Endodermal cell (in vitro differentiated cells): ENCODE measurements at regions not wholly inside any gene's neighbourhood (a gene's known extent, or its start where the extent isn't known, plus 50 kb on each side); places are given as distances from the start of the nearest gene placed in this dataset.
A peak's percentile ranks its signal among the peaks of the same experiment; 100 is the strongest.

ENCODE experiments used
- DNase-seq: peaks from one replicate; pipeline ENCODE4 v3.0.0-alpha.2; 2017
- H3K27ac ChIP-seq: 2 replicates; pipeline ENCODE4 v1.5.1; 2013; ENCODE audit warnings: mild to moderate bottlenecking, low read depth, low read length, moderate library complexity
- H3K27me3 ChIP-seq: 2 replicates; pipeline ENCODE4 v1.6.1; 2013; ENCODE audit warnings: mild to moderate bottlenecking, low read length, moderate library complexity; ENCODE audit not compliant: insufficient read depth, control insufficient read depth, poor library complexity, severe bottlenecking
- H3K36me3 ChIP-seq: 2 replicates; pipeline ENCODE4 v1.7.0; 2013; ENCODE audit warnings: mild to moderate bottlenecking, low read length, moderate library complexity; ENCODE audit not compliant: control insufficient read depth, insufficient read depth
- H3K4me1 ChIP-seq: one replicate; pipeline ENCODE4 v1.7.0; 2013; ENCODE audit warnings: low read length; ENCODE audit not compliant: control insufficient read depth, insufficient read depth
- H3K4me3 ChIP-seq: 2 replicates; pipeline ENCODE4 v1.5.1; 2013; ENCODE audit warnings: mild to moderate bottlenecking, low read length, moderate library complexity
- H3K9ac ChIP-seq: 2 replicates; pipeline ENCODE4 v1.6.1; 2013; ENCODE audit warnings: mild to moderate bottlenecking, low read length, moderate library complexity; ENCODE audit not compliant: poor library complexity, severe bottlenecking; ENCODE audit errors: extremely low read depth
- H3K9me3 ChIP-seq: 2 replicates; pipeline ENCODE4 v1.6.1; 2013; ENCODE audit warnings: mild to moderate bottlenecking, low read length, moderate library complexity; ENCODE audit not compliant: control insufficient read depth
- H3K27ac Mint-ChIP-seq: 2 replicates; pipeline ENCODE4 v1.8.0; 2020; ENCODE audit warnings: mixed read lengths
- H3K27me3 Mint-ChIP-seq: 2 replicates; pipeline ENCODE4 v1.8.0; 2021; ENCODE audit warnings: mild to moderate bottlenecking, mixed read lengths; ENCODE audit not compliant: insufficient read depth
- H3K36me3 Mint-ChIP-seq: 2 replicates; pipeline ENCODE4 v1.8.0; 2020; ENCODE audit warnings: low read depth, mixed read lengths
- H3K4me1 Mint-ChIP-seq: 2 replicates; pipeline ENCODE4 v1.8.0; 2020; ENCODE audit warnings: mixed read lengths
- H3K4me3 Mint-ChIP-seq: 2 replicates; pipeline ENCODE4 v1.8.0; 2020; ENCODE audit warnings: mild to moderate bottlenecking, moderate library complexity, mixed read lengths
- H3K9me3 Mint-ChIP-seq: 2 replicates; pipeline ENCODE4 v1.8.0; 2020; ENCODE audit warnings: mild to moderate bottlenecking, mixed read lengths
- CTCF ChIP-seq: fragments of 200-600 bp; sonication (generic); conservative IDR thresholded peaks from 2 replicates; pipeline ENCODE4 v1.5.0; 2021; ENCODE audit warnings: antibody characterized with exemption, mild to moderate bottlenecking
- WGBS, 2 experiments: methylation state at CpG; one replicate each; pipeline versions ENCODE4 v1.1.5 to v1.1.7; 2013; ENCODE audit warnings: missing lambda C conversion rate in 2 of 2, mixed read lengths in 1 of 2; ENCODE audit not compliant: insufficient coverage in 1 of 2, insufficient read length in 1 of 2; 5-methylcytosine and 5-hydroxymethylcytosine counted together

GRCh38 chr7:109101332-109101731 lies 531.7 kb downstream of the DNAJB9 start:
- Mint-ChIP-seq H3K4me3 (no peak overlapping the region), H3K27me3 (peaks cover 39% of the 10 kb centered on the region)
- WGBS, 2 experiments = 79 to 100% methylated on average over 1 of the region's 1 CpG

GRCh38 chr7:109109558-109109957 lies 539.9 kb downstream of the DNAJB9 start:
- Histone ChIP-seq H3K36me3 (no peaks in the 10 kb centered on the region), H3K27ac (no peak overlapping the region), H3K27me3 (no peaks in the 10 kb centered on the region), H3K9me3 (no peaks in the 10 kb centered on the region), H3K9ac (no peak overlapping the region), H3K4me1 (peaks cover 2% of the 10 kb centered on the region), H3K4me3 (no peak overlapping the region)
- H3K27ac Mint-ChIP-seq = no peak overlapping the region
- TF ChIP-seq CTCF = no peak
- peaks cover 5% of the 10 kb centered on the region for H3K4me1 Mint-ChIP-seq
- H3K36me3 Mint-ChIP-seq = no peaks in the 10 kb centered on the region
- 100% methylated on average over 1 of the region's 1 CpG; no CpG with 5 or more reads in 1 of the 2 experiments for WGBS, 2 experiments
- peaks cover 3% of the 10 kb centered on the region for H3K27me3 Mint-ChIP-seq
- no peak for DNase-seq
- H3K9me3 Mint-ChIP-seq = no peaks in the 10 kb centered on the region
- H3K4me3 Mint-ChIP-seq = no peak overlapping the region

More at GRCh38 chr7:109101332-109101731, 531.7 kb downstream of the DNAJB9 start:
- H3K36me3 ChIP-seq = no peaks in the 10 kb centered on the region
- H3K36me3 Mint-ChIP-seq = no peaks in the 10 kb centered on the region
- no peak overlapping the region for H3K9ac ChIP-seq
- H3K4me3 ChIP-seq = no peak overlapping the region
- H3K27me3 ChIP-seq = peaks cover 37% of the 10 kb centered on the region
- TF ChIP-seq CTCF = peak; percentile 49
- no peaks in the 10 kb centered on the region for H3K9me3 ChIP-seq
- no peak for DNase-seq
- no peak overlapping the region for H3K27ac Mint-ChIP-seq
- H3K4me1 Mint-ChIP-seq = peaks cover 10% of the 10 kb centered on the region
- no peaks in the 10 kb centered on the region for H3K9me3 Mint-ChIP-seq
- peaks cover 2% of the 10 kb centered on the region for H3K4me1 ChIP-seq
- H3K27ac ChIP-seq = no peak overlapping the region

- Histone ChIP-seq H3K36me3 (no peaks in the 10 kb centered on the region), H3K9ac (no peak overlapping the region), H3K27ac (no peak overlapping the region), H3K4me3 (no peak overlapping the region), H3K9me3 (no peaks in the 10 kb centered on the region), H3K27me3 (no peaks in the 10 kb centered on the region), H3K4me1 (peaks cover 2% of the 10 kb centered on the region)
- no peak for TF ChIP-seq CTCF
- Mint-ChIP-seq H3K36me3 (no peaks in the 10 kb centered on the region), H3K9me3 (no peaks in the 10 kb centered on the region), H3K4me3 (no peak overlapping the region), H3K27me3 (no peaks in the 10 kb centered on the region), H3K27ac (no peak overlapping the region), H3K4me1 (peaks cover 5% of the 10 kb centered on the region)
- DNase-seq = no peak
- 91 to 95% methylated on average over 3 of the region's 3 CpGs for WGBS, 2 experiments
Observed at GRCh38 chr7:109111086-109111485, 541.4 kb downstream of the DNAJB9 start.
